Neutrophil (primary cell): ENCODE measurements at regions not wholly inside any gene's neighbourhood (a gene's known extent, or its start where the extent isn't known, plus 50 kb on each side); places are given as distances from the start of the nearest gene placed in this dataset.

Experiments used
- H3K27ac ChIP-seq: fragments of 200-600 bp; sonication (generic); 2 replicates; pipeline ENCODE4 v1.5.1; 2016; ENCODE audit warnings: mild to moderate bottlenecking, moderate library complexity
- H3K27me3 ChIP-seq: fragments of 200-600 bp; sonication (generic); 2 replicates; pipeline ENCODE4 v1.6.0; 2016; ENCODE audit warnings: mild to moderate bottlenecking
- H3K36me3 ChIP-seq: fragments of 200-600 bp; sonication (generic); 2 replicates; pipeline ENCODE4 v1.5.1; 2017
- H3K4me1 ChIP-seq, 2 experiments: fragments of 200-600 bp in 1 of 2; sonication (generic) in 1 of 2; 1 replicate in 1 of 2; 2 replicates in 1 of 2; pipeline versions ENCODE4 v1.5.1 to v1.6.1; 2013 to 2016; ENCODE audit warnings: low read depth in 1 of 2, low read length in 1 of 2, mild to moderate bottlenecking in 1 of 2, moderate library complexity in 1 of 2; ENCODE audit not compliant: control insufficient read depth in 1 of 2, insufficient read depth in 1 of 2
- H3K4me3 ChIP-seq, 2 experiments: fragments of 200-600 bp in 1 of 2; sonication (generic) in 1 of 2; 1 replicate in 1 of 2; 2 replicates in 1 of 2; pipeline ENCODE4 v1.5.1; 2013 to 2016; ENCODE audit warnings: low read depth in 1 of 2, low read length in 1 of 2, mild to moderate bottlenecking in 1 of 2, moderate library complexity in 1 of 2
- H3K9me3 ChIP-seq: fragments of 200-600 bp; sonication (generic); 2 replicates; pipeline ENCODE4 v1.5.1; 2016
- TF ChIP-seq, protein P1 (sequence below): fragments of 200-600 bp; sonication (generic); IDR thresholded peaks from 2 replicates; pipeline ENCODE4 v1.5.1; 2016; ENCODE audit warnings: antibody characterized with exemption

DNA sequence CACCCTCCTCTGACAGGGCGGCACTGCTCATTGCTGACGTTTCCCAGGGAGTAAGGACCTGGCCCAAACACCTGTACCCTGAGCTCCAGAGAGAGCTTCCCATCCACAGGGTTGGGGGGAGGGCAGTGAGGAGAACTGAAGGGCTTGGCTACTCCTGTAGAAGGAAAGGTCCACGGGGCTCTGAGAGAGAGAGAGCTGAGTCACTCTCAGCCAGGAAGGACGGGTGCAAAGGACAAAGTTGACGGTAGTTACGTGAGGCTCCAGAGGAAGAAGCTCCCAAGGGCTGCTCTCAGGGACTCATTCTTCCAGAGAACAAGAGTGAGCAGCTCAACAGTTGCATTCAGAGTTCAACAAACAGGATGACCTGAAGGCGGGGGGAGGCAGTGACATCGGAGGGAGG lies 852.5 kb downstream of the GALR1 start:
- no peak overlapping the region for H3K4me3 ChIP-seq
- no peaks in the 10 kb centered on the region for H3K9me3 ChIP-seq
- H3K4me1 ChIP-seq = no peaks in the 10 kb centered on the region
- H3K36me3 ChIP-seq = no peaks in the 10 kb centered on the region
- H3K27me3 ChIP-seq = no peaks in the 10 kb centered on the region
- no peak overlapping the region for H3K27ac ChIP-seq
- TF ChIP-seq, protein P1, sequence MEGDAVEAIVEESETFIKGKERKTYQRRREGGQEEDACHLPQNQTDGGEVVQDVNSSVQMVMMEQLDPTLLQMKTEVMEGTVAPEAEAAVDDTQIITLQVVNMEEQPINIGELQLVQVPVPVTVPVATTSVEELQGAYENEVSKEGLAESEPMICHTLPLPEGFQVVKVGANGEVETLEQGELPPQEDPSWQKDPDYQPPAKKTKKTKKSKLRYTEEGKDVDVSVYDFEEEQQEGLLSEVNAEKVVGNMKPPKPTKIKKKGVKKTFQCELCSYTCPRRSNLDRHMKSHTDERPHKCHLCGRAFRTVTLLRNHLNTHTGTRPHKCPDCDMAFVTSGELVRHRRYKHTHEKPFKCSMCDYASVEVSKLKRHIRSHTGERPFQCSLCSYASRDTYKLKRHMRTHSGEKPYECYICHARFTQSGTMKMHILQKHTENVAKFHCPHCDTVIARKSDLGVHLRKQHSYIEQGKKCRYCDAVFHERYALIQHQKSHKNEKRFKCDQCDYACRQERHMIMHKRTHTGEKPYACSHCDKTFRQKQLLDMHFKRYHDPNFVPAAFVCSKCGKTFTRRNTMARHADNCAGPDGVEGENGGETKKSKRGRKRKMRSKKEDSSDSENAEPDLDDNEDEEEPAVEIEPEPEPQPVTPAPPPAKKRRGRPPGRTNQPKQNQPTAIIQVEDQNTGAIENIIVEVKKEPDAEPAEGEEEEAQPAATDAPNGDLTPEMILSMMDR = no peak

DNA sequence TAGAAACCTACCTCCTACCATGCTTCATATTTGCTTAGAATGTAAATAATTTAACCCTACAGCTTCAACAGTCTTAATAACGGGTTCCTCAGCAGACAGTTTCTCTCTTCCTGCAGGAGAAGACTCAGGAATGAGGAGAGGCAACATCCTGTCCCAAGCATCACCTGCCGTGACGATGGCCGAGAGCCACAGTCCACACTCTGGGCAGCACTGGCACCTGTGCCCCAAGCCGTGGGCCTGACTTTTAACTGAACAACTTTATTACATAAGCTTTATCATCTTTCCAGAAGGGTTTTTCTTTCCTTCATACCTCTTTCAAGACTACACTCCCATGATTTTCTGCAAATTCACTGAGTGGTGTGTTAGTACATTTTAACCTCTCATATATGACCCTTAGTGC lies 856.0 kb downstream of the GALR1 start:
- Histone ChIP-seq H3K36me3 (no peaks in the 10 kb centered on the region), H3K27ac (no peak overlapping the region), H3K4me1 (no peaks in the 10 kb centered on the region), H3K9me3 (no peaks in the 10 kb centered on the region), H3K4me3 (no peak overlapping the region), H3K27me3 (no peaks in the 10 kb centered on the region)
- TF ChIP-seq, protein P1 = no peak

DNA sequence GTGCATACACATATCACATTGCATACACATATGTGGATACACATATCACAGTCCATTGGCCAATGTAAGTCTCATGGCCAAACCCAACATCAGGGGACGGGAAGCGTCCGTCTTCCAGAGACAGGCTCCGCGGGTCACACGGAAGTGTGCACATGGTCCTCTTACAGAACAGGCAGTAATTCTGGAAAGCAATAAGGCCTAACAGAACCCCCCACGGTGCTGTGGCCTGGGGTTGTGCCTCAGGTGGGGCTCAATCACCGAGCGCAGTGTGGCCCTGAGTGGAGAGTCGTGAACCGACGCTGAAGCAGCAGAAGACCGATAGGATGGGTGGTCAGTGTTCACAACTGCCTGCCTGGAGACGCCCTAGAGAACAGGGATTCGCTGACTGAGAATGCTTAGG lies 857.3 kb downstream of the GALR1 start:
- no peaks in the 10 kb centered on the region for H3K4me1 ChIP-seq
- H3K36me3 ChIP-seq = no peaks in the 10 kb centered on the region
- TF ChIP-seq, protein P1 = no peak
- no peaks in the 10 kb centered on the region for H3K27me3 ChIP-seq
- no peak overlapping the region for H3K4me3 ChIP-seq
- no peak overlapping the region for H3K27ac ChIP-seq
- no peaks in the 10 kb centered on the region for H3K9me3 ChIP-seq

DNA sequence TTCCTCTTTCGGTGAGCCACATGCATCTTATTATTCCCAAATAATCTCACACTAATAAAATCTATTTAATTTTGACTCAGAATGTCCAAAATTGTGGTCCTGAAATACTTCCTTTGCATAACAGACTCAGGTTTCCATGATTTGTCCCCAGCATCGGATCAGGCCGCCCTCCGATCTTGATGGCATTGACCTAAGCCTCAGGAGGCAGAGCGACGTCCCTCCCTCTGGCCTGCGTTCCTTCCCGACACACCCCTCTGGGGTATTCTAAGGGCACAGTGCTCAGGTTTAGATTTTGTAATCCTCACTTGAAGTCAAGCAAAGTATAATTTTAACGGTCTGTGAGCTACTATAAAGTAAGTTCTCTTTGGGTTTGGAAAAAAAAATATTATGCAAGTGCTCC lies 857.7 kb downstream of the GALR1 start:
- H3K27ac ChIP-seq = no peak overlapping the region
- H3K4me3 ChIP-seq = no peak overlapping the region
- no peaks in the 10 kb centered on the region for H3K27me3 ChIP-seq
- no peaks in the 10 kb centered on the region for H3K9me3 ChIP-seq
- no peaks in the 10 kb centered on the region for H3K36me3 ChIP-seq
- no peaks in the 10 kb centered on the region for H3K4me1 ChIP-seq
- TF ChIP-seq, protein P1 = no peak

DNA sequence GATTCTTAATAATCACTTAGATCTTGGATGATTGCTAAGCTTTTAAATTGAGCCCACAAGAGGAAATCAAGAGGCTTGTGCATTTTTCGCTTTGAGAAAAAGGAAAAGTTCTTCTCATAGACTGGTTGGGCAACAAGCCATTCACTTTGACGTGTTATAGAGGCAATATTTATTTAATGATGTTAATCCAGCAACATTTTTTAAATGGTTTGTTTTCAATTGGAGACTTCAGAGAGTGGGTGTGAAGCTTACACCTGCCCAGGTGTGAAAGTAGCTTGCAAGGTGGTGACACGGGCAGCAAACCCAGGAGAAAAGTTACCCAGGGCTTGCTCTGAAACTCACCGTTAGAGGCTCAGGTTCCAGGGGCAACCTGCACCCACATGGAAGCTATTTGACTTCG lies 858.9 kb downstream of the GALR1 start:
- H3K9me3 ChIP-seq = no peaks in the 10 kb centered on the region
- no peak overlapping the region for H3K4me3 ChIP-seq
- no peaks in the 10 kb centered on the region for H3K27me3 ChIP-seq
- H3K36me3 ChIP-seq = no peaks in the 10 kb centered on the region
- no peak overlapping the region for H3K27ac ChIP-seq
- TF ChIP-seq, protein P1 = no peak
- H3K4me1 ChIP-seq = no peaks in the 10 kb centered on the region
